Stimulated activated CD4-positive, alpha-beta T cell treated with anti-CD3 and anti-CD28 coated beads, Interleukin-12 subunit alpha, Interleukin-12 subunit beta, amount 100 ng/mL, for 48 hours (primary cell): ENCODE measurements at regions not wholly inside any gene's neighbourhood (a gene's known extent, or its start where the extent isn't known, plus 50 kb on each side); places are given as distances from the start of the nearest gene placed in this dataset.

Experiments used
- DNase-seq, 3 donors: peaks; one replicate each; pipeline ENCODE4 v3.0.0-alpha.2; 2020; ENCODE audit warnings: low read depth in 2 of 3, low spot score in 1 of 3

- DNase-seq, result no peak
Measured at GRCh38 chr1:43008115-43009060, 49.7 kb upstream of the SLC2A1 start.
